ENCODE measurements at regions not wholly inside any gene's neighbourhood (a gene's known extent, or its start where the extent isn't known, plus 50 kb on each side); places are given as distances from the start of the nearest gene placed in this dataset.
A peak's percentile ranks its signal among the peaks of the same experiment; 100 is the strongest.
"Not testable (repeated sequence)": the region's sequence is repeated elsewhere in the genome, so short reads cannot be mapped to it uniquely, and the experiment has no call there.

DNA sequence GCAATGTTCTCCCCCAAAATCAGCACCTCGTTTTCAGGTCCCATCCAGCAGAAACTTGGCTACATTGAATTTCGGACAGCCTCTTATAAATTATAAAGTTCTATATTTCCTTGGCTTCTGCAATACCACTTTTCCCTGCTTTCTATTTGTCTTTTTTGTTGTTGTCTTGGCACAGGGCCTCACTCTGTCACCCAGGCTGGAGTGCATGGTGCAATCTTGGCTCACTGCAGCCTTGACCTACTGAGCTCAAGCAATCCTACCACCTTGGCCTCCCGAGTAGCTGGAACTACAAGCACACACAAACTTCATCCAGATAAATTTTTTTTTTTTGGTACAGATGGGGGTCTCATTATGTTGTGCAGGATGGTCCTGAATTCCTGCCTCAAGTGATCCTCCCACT lies 55.3 kb upstream of the HECW1 start:
- no peak for DNase-seq (ENCODE audit: low spot score)
- H3K27ac ChIP-seq: no peak overlapping the region
- H3K27me3 Mint-ChIP-seq (ENCODE audit: insufficient read depth, low read depth): peaks cover 4% of the 10 kb centered on the region
- H3K9me3 ChIP-seq (ENCODE audit: low read depth): no peaks in the 10 kb centered on the region
- no peak overlapping the region for H3K4me2 ChIP-seq
- H3K27me3 ChIP-seq: no peaks in the 10 kb centered on the region
- H3K4me1 Mint-ChIP-seq: peaks cover 19% of the 10 kb centered on the region
- H3K36me3 Mint-ChIP-seq: no peaks in the 10 kb centered on the region
- no peaks in the 10 kb centered on the region for H3K36me3 ChIP-seq
- H3K4me3 Mint-ChIP-seq: no peak overlapping the region
- peaks cover 15% of the 10 kb centered on the region for H3K4me1 ChIP-seq
- H2AFZ ChIP-seq (replicated peaks): no peak overlapping the region
- H3K27ac Mint-ChIP-seq: no peak overlapping the region
- TF ChIP-seq EZH2 (IDR thresholded peaks at IDR 0.05) (no peak), CTCF (IDR thresholded peaks at IDR 0.05) (no peak), EZH2phosphoT487 (IDR thresholded peaks at IDR 0.05) (no peak)
- H3K9me3 Mint-ChIP-seq: no peaks in the 10 kb centered on the region
- no peaks in the 10 kb centered on the region for H3K79me2 ChIP-seq (ENCODE audit: low read depth)
- peaks cover 10% of the 10 kb centered on the region for H3F3A ChIP-seq (ENCODE audit: low read depth)
- no peaks in the 10 kb centered on the region for H4K20me1 ChIP-seq (ENCODE audit: low read depth)
- no peak overlapping the region for H3K9ac ChIP-seq
- H3K4me3 ChIP-seq: no peak overlapping the region

- DNase-seq (ENCODE audit: low spot score): no peak
- Histone ChIP-seq H3K9ac (no peak overlapping the region), H3K36me3 (no peaks in the 10 kb centered on the region), H2AFZ (replicated peaks) (no peak overlapping the region), H3K79me2 (ENCODE audit: low read depth) (no peaks in the 10 kb centered on the region), H3F3A (ENCODE audit: low read depth) (peaks cover 10% of the 10 kb centered on the region), H3K4me1 (peaks cover 15% of the 10 kb centered on the region), H3K9me3 (ENCODE audit: low read depth) (no peaks in the 10 kb centered on the region), H3K27me3 (no peaks in the 10 kb centered on the region), H3K4me2 (peak overlapping the region; percentile 7), H4K20me1 (ENCODE audit: low read depth) (no peaks in the 10 kb centered on the region), H3K4me3 (no peak overlapping the region), H3K27ac (no peak overlapping the region)
- Mint-ChIP-seq H3K9me3 (no peaks in the 10 kb centered on the region), H3K27ac (no peak overlapping the region), H3K4me1 (peaks cover 19% of the 10 kb centered on the region), H3K4me3 (no peak overlapping the region), H3K36me3 (no peaks in the 10 kb centered on the region), H3K27me3 (ENCODE audit: insufficient read depth, low read depth) (peaks cover 4% of the 10 kb centered on the region)
- no peak for TF ChIP-seq EZH2phosphoT487 (IDR thresholded peaks at IDR 0.05)
- no peak for TF ChIP-seq EZH2 (IDR thresholded peaks at IDR 0.05)
- TF ChIP-seq CTCF (IDR thresholded peaks at IDR 0.05): no peak
Measured at GRCh38 chr7:43058271-43059066, 54.0 kb upstream of the HECW1 start.

DNA sequence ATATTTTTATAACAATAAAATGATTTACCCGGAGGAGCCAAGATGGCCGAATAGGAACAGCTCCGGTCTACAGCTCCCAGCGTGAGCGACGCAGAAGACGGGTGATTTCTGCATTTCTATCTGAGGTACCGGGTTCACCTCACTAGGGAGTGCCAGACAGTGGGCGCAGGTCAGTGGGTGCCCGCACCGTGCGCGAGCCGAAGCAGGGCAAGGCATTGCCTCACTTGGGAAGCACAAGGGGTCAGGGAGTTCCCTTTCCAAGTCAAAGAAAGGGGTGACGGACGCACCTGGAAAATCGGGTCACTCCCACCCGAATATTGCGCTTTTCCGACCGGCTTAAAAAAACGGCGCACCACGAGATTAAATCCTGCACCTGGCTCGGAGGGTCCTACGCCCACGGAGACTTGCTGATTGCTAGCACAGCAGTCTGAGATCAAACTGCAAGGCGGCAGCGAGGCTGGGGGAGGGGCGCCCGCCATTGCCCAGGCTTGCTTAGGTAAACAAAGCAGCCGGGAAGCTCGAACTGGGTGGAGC lies 53.3 kb upstream of the HECW1 start:
- not testable (repeated sequence) for H3K4me1 ChIP-seq; H3K9me3 ChIP-seq (ENCODE audit: low read depth); H3K36me3 Mint-ChIP-seq; DNase-seq (ENCODE audit: low spot score); H3K9me3 Mint-ChIP-seq; H3K4me3 ChIP-seq; H3K79me2 ChIP-seq (ENCODE audit: low read depth); H3K27ac ChIP-seq; H3F3A ChIP-seq (ENCODE audit: low read depth); H3K36me3 ChIP-seq; H4K20me1 ChIP-seq (ENCODE audit: low read depth); H3K27me3 ChIP-seq; H3K27me3 Mint-ChIP-seq (ENCODE audit: insufficient read depth, low read depth); H3K9ac ChIP-seq; H3K4me3 Mint-ChIP-seq
- peaks cover 14% of the 10 kb centered on the region for H3K4me1 Mint-ChIP-seq
- H3K27ac Mint-ChIP-seq: peak overlapping the region; percentile 69
- H2AFZ ChIP-seq (replicated peaks): peak overlapping the region; percentile 30
- peak overlapping the region; percentile 7 for H3K4me2 ChIP-seq
